ENCODE measurements at regions not wholly inside any gene's neighbourhood (a gene's known extent, or its start where the extent isn't known, plus 50 kb on each side); places are given as distances from the start of the nearest gene placed in this dataset.

DNA sequence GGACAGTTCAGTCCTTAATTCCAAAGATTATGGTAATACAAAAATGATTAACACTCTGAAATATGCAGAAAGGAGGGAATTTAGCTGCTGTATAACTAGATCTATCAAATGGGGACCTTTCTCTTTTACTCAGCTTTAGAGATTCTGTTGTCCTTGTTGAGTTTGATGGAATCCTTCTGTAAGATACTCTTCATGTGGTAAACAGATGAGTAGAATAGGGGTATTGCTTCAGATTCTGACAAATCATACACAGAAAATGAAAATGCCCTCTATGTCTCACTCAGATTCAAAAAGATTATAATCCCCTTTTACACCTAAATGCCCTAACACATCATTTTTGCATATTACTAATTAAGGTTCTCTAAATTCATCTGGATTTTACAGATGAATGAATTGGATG, 50.7 kb downstream of the ARHGAP35 start:
- DNase-seq, result no peak

DNA sequence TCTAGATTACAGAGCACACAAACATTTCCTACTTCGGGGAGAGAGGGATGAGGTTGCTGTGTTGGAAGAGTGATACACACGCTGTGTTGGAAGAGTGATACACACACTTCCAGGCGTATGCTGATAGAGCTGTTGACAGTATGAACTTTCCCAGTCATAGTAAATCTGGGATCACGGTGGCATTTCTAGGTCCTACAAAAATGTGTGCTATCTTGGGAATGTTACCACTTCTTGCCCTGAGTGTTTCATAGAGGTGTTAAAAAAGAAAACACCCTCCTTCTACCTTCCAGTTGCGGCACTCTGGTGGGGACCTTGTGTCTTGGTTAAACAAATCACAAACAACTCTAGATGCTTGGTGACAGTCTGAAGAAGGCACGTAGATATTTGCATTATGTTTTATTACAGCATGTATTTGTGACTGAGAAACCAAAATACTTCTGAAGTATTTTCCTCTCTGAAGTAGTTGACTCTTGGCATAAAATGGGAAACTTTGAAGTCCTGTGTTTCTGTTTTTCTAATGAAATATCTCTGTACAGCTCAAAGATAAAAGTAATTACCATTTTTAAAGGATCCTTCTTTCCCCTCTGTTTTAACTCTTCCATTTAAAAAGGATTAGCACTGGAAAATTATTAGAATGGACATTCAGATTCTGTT, 52.5 kb downstream of the ARHGAP35 start:
- no peak for DNase-seq

DNA sequence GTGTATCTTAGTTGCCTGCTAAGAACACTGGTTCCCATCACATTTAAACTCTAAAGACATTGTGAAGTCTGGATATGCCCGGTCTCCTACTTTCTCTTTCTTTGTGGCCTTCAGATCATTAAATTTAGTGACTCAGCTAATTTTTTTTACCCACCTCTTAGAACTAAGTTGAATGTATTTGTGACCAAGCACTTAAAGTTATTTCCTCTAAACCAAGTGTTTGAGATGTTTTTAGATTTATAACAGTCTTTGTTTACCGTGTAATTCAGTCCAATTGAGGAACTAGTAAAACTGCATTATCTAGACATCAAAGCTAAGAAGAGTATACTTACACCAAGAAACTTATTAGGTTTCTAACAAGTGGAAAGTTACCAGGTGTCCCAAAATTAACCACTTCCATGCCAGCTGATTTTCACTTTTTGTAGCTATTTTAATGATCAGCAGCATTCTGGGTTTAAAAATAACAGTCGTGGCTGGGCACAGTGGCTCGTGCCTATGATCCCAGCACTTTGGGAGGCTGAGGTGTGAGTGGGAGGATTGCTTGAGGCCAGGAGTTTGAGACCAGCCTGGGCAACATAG, 53.1 kb downstream of the ARHGAP35 start:
- DNase-seq, result no peak

DNA sequence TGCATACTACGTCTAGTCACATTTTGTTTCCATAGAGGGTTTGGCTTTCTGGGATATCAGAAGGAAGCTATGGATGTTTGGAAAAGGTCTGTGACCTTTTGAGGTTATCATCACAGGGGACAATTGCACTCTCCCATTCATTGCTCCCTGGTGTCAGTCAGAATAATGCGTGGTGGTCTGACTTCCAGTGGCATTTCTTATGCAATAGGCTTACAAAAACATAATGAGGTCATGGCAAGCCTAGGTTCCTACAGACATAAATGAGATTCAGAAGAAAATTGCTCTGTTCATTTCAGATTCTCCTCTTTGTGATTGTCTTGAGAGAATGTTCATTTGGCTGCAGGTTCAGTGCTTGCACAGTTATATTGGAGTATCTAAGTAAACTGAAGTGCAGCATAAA, 54.6 kb downstream of the ARHGAP35 start:
- no peak for DNase-seq

DNA sequence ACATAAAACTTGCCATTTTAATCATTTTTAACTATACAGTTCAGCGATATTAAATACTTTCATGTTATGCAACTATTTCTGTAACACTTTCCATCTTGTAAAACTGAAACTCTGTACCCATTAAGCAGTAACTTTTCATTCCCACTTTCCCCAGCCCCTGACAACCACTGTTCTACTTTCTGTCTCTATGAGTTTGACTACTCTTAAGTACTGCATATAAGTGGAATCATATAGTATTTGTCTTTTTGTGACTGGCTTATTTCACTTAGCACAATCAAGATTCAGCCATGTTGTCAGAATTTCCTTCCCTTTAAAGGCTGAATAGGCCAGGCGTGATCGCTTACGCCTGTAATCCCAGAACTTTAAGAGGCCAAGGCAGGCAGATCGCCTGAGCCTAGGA, 56.2 kb downstream of the ARHGAP35 start:
- DNase-seq, result no peak

DNA sequence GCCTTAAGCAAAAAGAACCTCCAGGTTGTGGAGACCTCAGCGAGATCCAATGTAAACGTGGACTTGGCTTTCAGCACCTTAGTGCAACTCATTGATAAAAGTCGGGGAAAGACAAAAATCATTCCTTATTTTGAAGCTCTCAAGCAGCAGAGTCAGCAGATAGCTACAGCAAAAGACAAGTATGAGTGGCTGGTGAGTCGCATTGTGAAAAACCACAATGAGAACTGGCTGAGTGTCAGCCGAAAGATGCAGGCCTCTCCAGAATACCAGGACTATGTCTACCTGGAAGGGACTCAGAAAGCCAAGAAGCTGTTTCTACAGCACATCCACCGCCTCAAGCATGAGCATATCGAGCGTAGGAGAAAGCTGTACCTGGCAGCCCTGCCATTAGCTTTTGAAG, 58.5 kb downstream of the ARHGAP35 start:
- DNase-seq, result no peak

DNA sequence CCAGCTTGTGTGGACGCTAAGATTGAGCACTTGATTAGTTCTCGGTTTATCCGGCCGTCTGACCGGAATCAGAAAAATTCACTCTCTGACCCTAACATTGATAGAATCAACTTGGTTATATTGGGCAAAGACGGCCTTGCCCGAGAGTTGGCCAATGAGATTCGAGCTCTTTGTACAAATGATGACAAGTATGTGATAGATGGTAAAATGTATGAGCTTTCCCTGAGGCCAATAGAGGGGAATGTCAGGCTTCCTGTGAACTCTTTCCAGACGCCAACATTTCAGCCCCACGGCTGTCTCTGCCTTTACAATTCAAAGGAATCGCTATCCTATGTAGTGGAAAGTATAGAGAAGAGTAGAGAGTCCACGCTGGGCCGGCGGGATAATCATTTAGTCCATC, 59.6 kb downstream of the ARHGAP35 start:
- DNase-seq, result no peak

DNA sequence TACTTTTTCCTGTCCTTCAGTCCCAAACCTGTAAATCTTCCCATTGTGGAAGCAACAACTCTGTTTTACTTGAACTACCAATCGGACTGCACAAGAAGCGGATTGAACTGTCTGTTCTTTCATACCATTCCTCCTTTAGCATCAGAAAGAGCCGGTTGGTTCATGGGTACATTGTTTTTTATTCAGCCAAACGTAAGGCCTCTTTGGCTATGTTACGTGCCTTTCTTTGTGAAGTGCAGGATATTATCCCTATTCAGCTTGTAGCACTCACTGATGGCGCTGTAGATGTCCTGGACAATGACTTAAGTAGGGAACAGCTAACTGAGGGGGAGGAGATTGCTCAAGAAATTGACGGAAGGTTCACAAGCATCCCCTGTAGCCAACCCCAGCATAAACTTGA, 60.3 kb downstream of the ARHGAP35 start:
- DNase-seq, result no peak

DNA sequence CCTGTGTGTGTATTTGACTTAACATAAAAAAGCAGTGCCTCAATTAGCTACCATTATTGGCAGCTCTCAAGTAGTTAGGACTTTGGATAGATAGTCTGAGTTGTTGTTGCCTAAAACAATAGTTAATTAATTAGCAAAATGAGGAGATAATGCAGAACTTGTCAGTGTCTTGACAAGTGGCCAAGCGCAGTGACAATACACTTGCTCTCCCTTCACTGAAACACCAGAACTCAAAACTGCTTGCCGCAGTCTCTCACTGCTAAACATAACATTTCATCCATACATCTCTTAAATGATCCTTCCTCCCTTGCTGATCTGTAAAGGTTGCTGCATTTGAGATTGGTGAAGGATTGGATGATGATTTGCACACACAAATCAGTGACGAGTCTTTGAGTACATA, 61.7 kb downstream of the ARHGAP35 start:
- DNase-seq, result no peak

DNA sequence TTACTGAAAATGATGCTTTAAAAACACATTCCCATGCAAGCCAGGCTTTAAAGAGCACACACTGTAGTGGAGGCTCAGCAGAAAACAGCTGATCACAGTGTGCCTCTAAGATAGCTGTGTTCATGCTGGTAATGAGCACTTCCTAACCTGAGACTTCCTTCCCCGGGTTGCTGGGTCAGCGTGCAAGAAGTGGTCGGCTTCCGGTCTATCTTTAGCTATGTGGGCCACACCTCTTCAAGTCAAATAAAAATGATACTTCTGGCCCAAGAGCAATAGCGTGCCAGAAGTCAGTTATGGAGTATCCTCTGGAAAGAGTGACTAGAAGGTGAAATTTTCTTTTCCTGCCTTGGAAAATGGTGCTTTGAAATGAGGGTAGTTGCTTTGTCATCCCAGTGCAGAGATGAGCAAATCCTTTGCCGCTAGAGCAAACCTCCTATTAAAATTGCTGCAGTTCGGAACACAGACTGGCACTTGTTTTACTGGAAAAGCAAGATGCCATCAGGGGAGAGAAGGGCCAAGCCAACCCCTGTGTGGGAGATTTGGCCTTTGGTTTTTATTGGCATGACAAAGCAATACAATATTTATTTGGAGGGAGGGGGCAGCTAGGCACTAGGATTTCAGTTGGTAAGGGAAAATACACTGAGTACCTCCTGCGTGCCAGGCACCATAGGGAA, 64.2 kb downstream of the ARHGAP35 start:
- DNase-seq, result no peak

DNA sequence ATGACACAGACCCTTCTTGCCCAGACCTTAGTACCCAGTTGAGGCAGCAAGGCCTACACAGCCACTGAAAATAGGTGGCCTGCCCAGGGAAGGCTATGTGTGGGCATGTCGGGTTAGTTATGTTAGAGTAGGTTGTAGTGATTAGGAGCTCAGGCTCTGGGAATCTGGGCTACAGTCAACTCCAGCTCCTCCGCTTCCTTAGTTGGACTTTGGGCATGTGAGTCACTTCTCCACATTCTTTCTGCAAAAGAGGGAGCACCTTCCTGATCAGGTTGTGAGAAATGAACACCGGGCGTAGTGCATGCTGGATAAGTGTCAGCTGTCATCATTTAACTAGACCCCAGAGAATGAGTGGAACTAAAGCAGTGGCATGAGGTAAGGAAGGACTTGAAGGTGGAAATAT, 64.8 kb downstream of the ARHGAP35 start:
- DNase-seq, result no peak

DNA sequence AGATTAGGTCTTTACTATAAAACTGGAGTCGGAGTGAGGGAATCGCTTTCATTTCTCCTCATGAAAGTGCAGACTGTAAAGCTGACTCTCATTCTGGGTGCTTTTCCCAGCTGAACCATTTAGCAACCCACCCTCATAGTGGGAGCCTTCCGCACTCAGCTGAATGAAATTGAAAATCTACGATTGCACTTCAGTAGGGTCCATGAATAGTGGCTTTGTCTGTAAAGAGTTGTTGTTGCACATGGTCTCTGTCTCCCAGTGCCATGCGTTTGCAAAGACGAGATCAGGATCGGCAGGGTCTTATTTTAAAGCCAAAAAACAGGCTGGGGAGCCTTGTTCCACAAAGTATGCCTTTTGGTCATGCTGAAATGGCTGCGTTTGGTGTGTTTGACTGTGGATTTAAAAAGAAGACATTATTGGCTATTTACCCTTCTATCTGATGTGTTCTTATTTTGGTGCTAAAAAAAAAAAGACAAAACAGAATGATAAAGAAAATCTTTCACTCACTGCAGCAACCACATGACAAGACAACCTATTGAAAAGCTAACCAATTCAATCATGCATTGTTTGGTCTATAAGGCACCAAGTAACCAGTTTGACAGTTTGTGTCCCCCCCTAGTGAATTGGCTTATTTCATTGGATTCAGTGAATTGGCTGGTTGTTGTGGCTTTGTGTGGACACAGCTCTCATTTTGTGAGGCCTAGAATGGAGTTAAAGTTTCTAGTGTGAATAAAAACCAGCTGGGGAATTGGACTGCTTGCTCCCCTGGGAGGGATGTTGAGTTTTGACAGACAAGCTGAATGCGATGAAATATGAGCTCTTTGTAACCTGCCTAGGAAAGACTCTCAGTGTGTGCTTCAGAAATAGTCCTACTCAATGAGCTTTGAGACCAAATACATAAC, 65.6 kb downstream of the ARHGAP35 start:
- DNase-seq, result peak; percentile 34

DNA sequence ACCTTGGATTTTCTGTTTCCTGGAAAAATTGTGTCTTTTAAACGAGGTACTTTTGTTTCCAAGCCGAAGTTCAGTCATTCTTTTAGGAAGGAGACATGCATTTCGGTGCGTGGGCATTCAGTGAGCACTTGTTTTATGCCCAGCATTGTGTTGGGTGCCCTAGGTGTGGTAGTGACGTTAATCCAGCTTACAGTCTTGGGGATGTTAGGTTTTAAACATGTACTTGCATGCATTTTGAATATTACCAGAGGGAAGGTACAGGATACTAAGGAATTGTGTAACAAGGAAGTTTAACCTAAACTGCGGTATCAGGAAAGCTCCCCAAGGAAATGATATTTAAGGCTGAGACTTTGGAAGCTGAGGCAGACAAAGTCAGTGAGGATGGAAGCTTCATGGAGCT, 66.3 kb downstream of the ARHGAP35 start:
- DNase-seq, result no peak

DNA sequence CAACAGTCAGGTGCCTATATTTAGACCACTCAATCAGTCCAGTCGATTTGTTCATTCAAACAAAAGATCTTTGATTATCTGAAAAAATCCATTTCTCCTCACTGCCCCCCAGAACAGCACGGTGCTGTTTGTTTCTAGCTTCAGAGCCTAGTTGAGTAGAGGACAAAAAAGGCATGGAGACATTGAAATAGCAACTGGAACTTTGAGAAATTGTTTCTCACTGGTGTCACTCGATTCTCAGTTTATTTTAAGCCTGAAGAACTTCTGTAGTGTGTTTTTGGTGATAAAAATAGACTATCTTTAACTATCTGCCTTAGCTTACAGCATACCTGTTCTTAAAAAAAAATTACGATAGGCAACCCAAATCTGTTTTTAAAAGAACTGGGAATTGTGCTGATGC, 67.1 kb downstream of the ARHGAP35 start:
- no peak for DNase-seq

DNA sequence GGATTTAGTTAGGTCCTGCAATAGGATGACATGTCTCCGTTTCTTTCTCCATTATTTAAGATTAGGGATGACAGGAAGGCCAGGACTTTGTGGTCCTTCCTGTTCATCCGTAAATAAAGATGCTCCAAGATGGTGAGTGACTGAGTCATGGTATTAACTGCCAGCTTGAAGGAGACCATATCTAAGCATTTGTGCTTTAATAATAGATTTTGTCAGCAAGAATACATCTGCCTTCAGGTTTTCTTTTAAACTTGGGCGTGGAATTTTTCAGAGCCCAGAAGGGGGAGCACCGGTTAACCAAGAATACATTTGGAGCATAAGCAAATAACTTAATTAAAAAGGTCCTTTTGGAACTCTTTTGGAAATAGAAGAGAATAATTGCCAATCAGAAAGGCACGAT, 68.2 kb downstream of the ARHGAP35 start:
- DNase-seq, result no peak

DNA sequence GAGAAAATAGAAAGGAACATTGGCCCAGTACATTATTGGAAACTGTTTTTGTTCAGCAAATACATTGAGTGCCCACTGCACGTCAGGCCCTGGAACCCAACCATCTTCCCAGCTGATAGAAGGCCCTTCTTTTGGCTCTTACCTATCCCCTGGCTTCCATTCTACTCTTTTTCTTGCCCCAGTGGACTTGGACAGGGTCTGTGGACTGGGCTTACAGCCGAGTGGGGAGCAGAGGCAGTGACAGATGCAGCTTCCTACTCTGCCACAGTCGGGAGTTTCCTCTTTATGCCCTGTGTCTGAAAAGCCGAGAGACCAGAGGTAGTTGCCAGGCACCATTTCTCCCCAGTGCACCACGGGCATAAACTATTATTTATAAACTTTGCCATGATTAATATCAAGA, 70.4 kb downstream of the ARHGAP35 start:
- no peak for DNase-seq

DNA sequence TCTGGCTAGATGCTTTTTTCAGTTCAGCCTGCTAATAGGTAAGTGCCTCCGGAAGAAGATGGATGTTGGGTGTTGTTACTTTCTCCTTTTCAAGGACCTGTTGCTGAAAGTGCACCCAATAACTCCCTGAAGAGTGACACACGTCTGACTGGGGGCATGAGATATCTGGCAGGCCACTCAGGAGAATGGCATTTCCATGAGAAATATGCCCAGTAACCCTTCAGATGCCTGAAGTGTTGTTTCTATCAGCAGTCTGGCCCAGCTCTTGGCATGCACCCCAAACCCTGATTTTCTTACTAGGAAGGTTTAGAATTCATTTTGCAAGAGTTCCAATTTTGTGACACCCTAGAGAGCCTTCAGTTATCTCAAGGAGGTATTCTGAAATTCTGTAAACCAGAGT, 71.5 kb downstream of the ARHGAP35 start:
- no peak for DNase-seq

DNA sequence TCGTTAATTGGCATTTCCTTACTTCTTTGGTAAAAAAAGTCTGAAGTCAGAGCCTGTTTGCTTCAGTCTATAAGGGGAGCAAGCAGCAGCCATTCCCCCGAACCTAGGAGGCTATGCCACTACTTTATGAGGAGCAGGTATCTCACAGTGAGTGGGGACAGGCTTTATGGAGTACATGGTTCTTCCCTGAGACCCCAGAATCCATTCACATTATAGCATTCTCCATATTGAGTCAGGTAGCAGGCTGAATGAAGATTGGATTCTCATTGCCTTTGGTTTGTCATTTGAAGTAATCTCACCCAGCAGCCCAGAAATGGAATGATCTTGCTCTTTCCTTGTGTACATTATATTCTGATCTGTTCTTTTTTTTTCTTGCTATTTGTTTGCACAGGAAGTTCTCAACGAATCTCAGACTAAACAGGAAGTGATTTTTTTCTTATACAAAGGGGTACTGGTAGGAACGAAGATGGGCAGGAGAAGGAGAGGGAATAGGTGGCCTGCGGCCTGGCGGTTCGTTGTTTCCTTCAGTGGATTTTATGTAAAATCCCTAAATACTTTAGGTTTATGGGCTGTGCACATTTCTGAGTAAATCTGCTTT, 74.4 kb downstream of the ARHGAP35 start:
- DNase-seq, result no peak

DNA sequence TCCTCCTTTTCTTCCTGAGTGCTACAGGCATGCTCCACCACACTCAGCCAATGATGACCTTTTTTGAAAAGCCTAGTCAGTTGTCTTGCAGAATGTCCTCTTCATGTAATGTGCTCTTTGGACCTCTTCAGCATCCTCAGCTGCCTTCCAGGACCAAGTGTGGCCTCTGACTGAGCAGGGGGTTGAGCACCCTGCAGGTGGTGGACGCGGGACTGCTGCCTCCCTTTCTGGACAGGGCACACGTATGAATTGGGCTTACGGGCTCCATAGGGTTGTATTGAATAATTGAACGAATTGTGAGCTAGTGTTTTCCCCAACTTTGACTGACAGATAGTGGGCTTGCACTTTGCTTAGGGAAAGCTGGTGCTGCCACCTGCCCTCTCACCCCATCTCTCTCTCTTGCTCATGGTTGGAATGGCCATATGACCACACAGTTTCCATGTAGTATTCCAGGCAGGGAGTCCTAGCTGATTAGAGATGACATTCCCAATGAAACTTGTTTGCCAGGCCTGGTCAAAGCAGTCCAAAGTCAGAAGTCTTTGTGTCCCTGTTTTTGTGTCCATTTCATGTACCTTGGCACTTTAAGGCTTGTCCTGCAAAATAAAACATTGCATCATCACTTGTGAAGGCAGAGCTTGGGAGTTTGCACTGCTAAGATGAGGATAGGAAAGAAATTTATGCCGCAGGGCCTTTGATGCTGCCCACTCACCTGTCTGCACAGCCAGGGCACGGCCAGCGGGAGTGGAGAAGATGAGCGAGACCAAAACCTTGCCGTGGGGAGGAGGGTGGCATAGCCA, 76.3 kb upstream of the NPAS1 start:
- DNase-seq, result no peak

DNA sequence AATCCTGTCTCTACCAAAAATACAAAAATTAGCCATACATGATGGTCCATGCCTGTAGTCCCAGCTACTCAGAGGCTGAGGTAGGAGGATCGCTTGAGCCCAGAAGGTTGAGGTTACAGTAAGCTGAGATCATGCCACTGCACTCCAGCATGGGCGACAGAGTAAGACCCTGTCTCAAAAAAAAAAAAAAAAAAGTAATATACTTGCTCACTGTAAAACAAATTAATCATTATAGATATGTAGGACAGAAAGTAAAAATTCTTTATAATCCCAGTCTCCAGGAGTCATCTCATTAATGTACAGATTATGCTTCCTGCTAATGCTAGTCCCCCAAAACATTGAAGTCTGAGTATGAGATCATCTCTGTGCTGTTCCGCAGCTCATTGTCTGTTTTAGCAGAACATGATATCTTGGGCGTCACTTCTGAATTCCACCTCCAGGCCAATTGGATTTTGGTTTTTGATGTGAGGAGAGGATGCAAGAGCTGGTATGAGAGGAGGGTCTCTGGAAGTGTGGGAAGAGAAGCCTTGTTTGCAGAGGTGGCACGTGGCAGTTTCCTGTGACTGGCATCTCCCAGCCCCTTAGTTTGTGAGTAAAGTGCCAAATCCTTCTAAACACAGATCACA, 75.4 kb upstream of the NPAS1 start:
- DNase-seq, result no peak

DNA sequence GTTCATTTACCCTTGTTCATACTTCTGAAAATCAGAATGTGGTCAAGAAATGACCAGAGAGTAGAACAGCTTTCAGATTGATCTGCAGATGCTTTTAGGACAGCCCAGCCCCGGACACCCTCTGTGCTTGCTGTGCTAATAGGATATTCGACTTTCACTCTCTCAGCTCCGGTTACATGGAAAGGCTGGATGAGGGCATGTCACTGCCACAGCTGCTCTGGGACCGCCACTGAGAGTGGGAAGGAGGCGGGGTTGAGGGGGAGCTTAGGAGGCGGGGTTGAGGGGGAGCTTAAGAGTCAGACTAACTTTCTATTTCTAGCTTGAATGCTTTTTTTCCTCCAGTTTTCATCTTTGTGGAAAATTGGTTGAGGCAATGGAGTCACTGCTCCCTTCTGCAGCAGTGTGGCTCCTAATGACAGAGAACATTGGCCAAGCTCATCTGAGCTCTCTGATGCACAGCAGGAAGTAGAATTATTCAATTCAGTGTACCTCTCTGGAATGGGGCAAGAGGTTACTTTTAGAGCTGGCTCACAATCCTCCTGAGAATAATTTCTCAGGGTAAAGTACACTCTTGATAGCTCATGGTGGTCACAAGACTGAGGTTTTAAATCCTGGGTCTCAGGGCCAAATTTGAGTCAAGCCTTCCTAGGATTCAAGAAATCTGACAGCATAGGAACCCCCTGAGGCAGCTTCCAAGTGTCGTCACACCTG, 74.6 kb upstream of the NPAS1 start:
- DNase-seq, result peak; percentile 72

Data from occipital lobe (tissue), 1 donor.